HFF-Myc (cell line): ENCODE measurements at regions not wholly inside any gene's neighbourhood (a gene's known extent, or its start where the extent isn't known, plus 50 kb on each side); places are given as distances from the start of the nearest gene placed in this dataset.
"Not testable (repeated sequence)": the region's sequence is repeated elsewhere in the genome, so short reads cannot be mapped to it uniquely, and the experiment has no call there.

ENCODE experiments used
- DNase-seq: peaks from one replicate; pipeline ENCODE4 v3.0.0-alpha.2; 2011; ENCODE audit warnings: low read depth; ENCODE audit errors: extremely low read depth
- H3K4me3 ChIP-seq: replicated peaks from 2 replicates; pipeline ENCODE4 v1.5.1; 2011; ENCODE audit warnings: low read depth, mild to moderate bottlenecking, control low read depth, low read length
- CTCF ChIP-seq: IDR thresholded peaks from 2 replicates; pipeline ENCODE4 v1.5.1; 2012; ENCODE audit warnings: mild to moderate bottlenecking, low read depth, low read length, control low read depth; ENCODE audit errors: missing control alignments

DNA sequence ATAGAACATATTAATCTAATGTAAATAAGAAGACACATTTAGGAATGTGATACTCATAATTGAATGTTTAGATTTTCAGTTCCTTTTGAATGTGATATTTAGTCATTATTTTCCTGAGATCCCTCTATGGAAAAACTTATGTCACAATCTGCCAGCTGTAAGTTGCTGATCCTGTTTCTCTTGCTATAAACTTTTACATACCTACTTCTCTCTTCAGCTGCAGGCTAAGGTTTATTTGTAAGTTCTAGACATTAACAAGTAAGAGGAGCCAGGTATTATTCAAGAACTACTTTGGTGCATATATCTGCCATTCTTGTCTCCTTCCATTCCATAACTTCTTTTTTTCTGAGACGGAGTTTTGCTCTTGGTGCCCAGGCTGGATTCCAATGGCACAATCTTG lies 462.4 kb downstream of the PRR16 start:
- no peak for TF ChIP-seq CTCF
- H3K4me3 ChIP-seq = no peak overlapping the region
- DNase-seq = no peak

DNA sequence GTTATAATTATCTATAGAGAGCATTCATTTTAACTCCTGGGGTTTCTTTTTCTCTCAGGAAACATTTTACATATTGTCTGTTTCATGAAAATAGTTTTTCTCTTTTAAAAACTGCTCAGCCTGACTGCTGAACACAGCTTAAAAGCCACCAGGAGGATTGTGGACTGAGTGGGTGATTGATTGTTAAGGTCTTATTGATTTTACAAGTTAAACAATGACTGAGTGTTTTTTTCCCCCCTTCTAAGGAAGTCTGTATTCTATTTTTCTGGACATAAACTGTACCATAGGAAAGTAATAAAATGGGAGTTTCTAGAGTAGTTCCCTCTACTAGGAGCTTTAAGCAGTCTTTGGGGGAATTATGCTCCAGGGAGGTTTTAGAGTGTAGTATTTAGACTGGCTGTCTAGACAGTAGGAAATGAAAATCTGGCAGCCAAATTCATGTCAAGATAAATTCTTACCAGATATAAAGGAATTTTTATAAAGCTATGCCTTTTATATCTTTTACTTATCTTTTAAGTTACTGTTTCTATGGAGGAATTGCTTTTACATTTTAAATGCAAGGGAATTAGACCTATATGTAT lies 463.9 kb downstream of the PRR16 start:
- TF ChIP-seq CTCF = no peak
- no peak overlapping the region for H3K4me3 ChIP-seq
- DNase-seq = no peak

GRCh38 chr5:120932480-120932879 lies 468.4 kb downstream of the PRR16 start:
- no peak overlapping the region for H3K4me3 ChIP-seq
- no peak for DNase-seq
- no peak for TF ChIP-seq CTCF

DNA sequence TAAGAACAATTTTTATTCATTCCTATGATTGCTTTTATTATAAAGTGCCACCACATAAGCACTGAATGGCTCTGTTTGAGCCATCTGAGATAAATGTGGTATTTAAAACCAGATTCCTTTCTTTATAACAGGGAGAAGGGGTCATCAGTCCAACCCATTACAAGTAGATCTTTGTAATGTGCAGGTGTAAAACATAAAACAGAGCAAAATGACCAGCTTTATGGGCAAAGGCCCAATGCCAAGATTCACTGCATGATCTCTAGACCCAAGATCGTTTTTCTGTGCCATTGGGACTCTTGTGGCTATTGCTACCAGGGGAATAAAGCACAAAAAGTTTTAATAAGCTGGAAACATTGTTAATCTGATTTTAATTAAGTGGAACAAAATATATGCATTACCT lies 469.9 kb downstream of the PRR16 start:
- DNase-seq = no peak
- no peak overlapping the region for H3K4me3 ChIP-seq
- TF ChIP-seq CTCF = no peak

DNA sequence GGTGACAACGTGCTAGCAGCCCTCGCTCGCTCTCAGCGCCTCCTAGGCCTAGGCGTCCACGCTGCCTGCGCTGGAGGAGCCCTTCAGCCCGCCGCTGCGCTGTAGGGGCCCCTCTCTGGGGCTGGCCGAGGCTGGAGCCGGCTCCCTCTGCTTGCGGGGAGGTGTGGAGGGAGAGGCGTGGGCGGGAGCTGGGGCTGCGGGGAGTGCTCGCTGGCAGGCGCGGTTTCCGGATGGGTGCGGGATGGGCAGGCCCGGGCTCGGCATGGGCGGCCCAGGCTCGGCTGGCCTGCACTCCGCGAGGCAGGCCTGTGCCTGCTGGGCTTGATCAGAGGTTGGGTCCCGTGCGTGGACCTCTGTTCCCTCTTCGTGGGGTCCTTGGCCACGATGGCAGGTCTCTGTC lies 472.6 kb downstream of the PRR16 start:
- no peak for TF ChIP-seq CTCF
- H3K4me3 ChIP-seq = no peak overlapping the region
- DNase-seq = no peak

DNA sequence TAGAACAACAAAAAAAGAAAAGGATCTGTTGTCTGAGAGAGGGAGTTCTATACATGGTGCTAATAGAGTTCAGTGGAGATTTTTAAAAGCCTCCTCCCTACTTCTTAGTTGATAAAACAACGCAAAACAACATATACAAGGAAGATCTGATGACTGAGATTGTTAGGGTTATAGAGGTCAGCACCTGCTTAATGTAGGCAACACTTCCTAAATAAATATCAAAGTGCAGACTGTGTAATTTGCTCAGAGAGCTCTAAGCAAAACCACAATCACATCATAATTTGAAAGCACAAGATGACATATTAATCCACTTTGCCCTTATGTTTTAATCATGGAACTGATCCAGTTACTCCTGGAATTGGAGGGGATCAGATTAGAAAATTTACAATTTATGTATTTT lies 474.5 kb downstream of the PRR16 start:
- no peak for DNase-seq
- no peak overlapping the region for H3K4me3 ChIP-seq
- TF ChIP-seq CTCF = no peak

- peak; percentile 17 for DNase-seq
- H3K4me3 ChIP-seq = no peak overlapping the region
- TF ChIP-seq CTCF = no peak
Observed at GRCh38 chr5:120942596-120943350, 478.7 kb downstream of the PRR16 start.

DNA sequence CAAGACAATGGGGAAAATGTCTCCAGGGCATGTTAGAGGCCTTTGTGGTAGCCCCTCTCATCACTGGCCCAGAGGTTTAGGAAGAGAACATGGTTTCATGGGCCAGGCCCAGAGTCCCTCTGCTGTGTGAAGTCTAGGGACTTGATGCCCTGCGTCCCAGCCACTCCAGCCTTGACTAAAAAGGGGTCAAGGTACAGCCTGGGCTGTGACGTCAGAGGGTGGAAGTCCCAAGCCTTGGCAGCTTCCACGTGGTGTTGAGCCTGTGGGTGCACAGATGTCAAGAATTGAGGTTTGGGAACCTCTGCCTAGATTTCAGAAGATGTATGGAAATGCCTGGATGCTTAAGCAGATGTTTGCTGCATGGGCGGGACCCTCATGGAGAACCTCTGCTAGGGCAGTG lies 485.5 kb downstream of the PRR16 start:
- H3K4me3 ChIP-seq, DNase-seq: not testable (repeated sequence)

- not testable (repeated sequence) for DNase-seq, H3K4me3 ChIP-seq
Observed at GRCh38 chr5:120953445-120953844, 489.3 kb downstream of the PRR16 start.
